Transverse colon (tissue), 4 donors: ENCODE measurements at regions not wholly inside any gene's neighbourhood (a gene's known extent, or its start where the extent isn't known, plus 50 kb on each side); places are given as distances from the start of the nearest gene placed in this dataset.

Experiments used
- DNase-seq: peaks from one replicate; pipeline ENCODE4 v3.0.0-alpha.2; 2019
- H3K27ac ChIP-seq, 4 donors: fragments of 200-600 bp; sonication (generic); 2 replicates each; pipeline ENCODE4 v1.5.1; 2016 to 2018; ENCODE audit warnings: inconsistent platforms in 4 of 4
- H3K27me3 ChIP-seq: fragments of 200-600 bp; sonication (generic); 2 replicates; pipeline ENCODE4 v1.5.1; 2017; ENCODE audit warnings: inconsistent platforms
- H3K36me3 ChIP-seq, 4 donors: fragments of 200-600 bp; sonication (generic); 2 replicates each; pipeline ENCODE4 v1.5.1; 2017 to 2019; ENCODE audit warnings: inconsistent platforms in 4 of 4
- H3K4me1 ChIP-seq, 4 donors: fragments of 200-600 bp; sonication (generic); 2 replicates each; pipeline ENCODE4 v1.5.1; 2017 to 2020; ENCODE audit warnings: inconsistent platforms in 4 of 4
- H3K4me3 ChIP-seq, 4 donors: fragments of 200-600 bp; sonication (generic); 1 replicate in 1 of 4; 2 replicates in 3 of 4; pipeline versions ENCODE4 v1.5.1 to v1.6.1; 2017 to 2019; ENCODE audit warnings: inconsistent platforms in 4 of 4
- H3K9me3 ChIP-seq, 2 donors: fragments of 200-600 bp; sonication (generic); 2 replicates each; pipeline ENCODE4 v1.5.1; 2017 to 2019; ENCODE audit warnings: inconsistent platforms in 2 of 2
- EP300 ChIP-seq: sonication (generic); formaldehyde crosslinking; IDR thresholded peaks from one replicate; pipeline ENCODE4 v1.6.1; 2017; ENCODE audit warnings: antibody characterized with exemption, low read depth
- POLR2A ChIP-seq: fragments of 450-650 bp; IDR thresholded peaks from one replicate; pipeline ENCODE4 v1.6.1; 2016; ENCODE audit warnings: antibody characterized with exemption, mild to moderate bottlenecking, moderate library complexity
- POLR2AphosphoS5 ChIP-seq, 3 donors: sonication (generic); formaldehyde crosslinking; IDR thresholded peaks; one replicate each; pipeline ENCODE4 v1.6.1; 2016; ENCODE audit warnings: antibody characterized with exemption in 3 of 3
- WGBS, 2 donors: methylation state at CpG; one replicate each; pipeline ENCODE4 v1.1.5; 2018; ENCODE audit warnings: low coverage in 1 of 2; 5-methylcytosine and 5-hydroxymethylcytosine counted together
- in situ Hi-C, 4 donors: fragments of 200-750 bp; cut with MboI; loops; one replicate each; pipeline versions ENCODE4 v1.15.0 to v1.15.1; 2017; ENCODE audit warnings: low sequenced_read_pairs in 3 of 4, low pct_ligation_motif_present in 1 of 4, low pct_unique_long_range_greater_than_20kb in 1 of 4
- intact Hi-C: fragments of 100-400 bp; cut with DNase I; formaldehyde crosslinking; loops from one replicate; pipeline ENCODE4 v1.15.1; 2023; ENCODE audit warnings: low total_unique reads
- TF ChIP-seq, protein P1 (sequence below), 5 experiments: fragments of 200-600 bp in 3 of 5; fragments of 450-650 bp in 2 of 5; sonication (generic) in 3 of 5; IDR thresholded peaks; 1 replicate in 2 of 5; 2 replicates in 3 of 5; pipeline ENCODE4 v1.5.1; 2016 to 2017; ENCODE audit warnings: antibody characterized with exemption in 5 of 5, inconsistent platforms in 3 of 5, mild to moderate bottlenecking in 2 of 5, moderate library complexity in 1 of 5

- H3K36me3 ChIP-seq = no peaks in the 10 kb centered on the region
- H3K27ac ChIP-seq = no peak overlapping the region
- H3K27me3 ChIP-seq = no peaks in the 10 kb centered on the region
- 67 to 90% methylated on average over 3 of the region's 3 CpGs for WGBS, 2 donors
- no peaks in the 10 kb centered on the region for H3K4me1 ChIP-seq
- DNase-seq = no peak
- no peak overlapping the region for H3K4me3 ChIP-seq
- TF ChIP-seq POLR2AphosphoS5 (IDR thresholded peaks at IDR 0.05) (no peak), EP300 (no peak), POLR2A (no peak)
- TF ChIP-seq, protein P1, sequence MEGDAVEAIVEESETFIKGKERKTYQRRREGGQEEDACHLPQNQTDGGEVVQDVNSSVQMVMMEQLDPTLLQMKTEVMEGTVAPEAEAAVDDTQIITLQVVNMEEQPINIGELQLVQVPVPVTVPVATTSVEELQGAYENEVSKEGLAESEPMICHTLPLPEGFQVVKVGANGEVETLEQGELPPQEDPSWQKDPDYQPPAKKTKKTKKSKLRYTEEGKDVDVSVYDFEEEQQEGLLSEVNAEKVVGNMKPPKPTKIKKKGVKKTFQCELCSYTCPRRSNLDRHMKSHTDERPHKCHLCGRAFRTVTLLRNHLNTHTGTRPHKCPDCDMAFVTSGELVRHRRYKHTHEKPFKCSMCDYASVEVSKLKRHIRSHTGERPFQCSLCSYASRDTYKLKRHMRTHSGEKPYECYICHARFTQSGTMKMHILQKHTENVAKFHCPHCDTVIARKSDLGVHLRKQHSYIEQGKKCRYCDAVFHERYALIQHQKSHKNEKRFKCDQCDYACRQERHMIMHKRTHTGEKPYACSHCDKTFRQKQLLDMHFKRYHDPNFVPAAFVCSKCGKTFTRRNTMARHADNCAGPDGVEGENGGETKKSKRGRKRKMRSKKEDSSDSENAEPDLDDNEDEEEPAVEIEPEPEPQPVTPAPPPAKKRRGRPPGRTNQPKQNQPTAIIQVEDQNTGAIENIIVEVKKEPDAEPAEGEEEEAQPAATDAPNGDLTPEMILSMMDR (IDR thresholded peaks at IDR 0.05) = no peak
- in situ Hi-C loops (no loop called here), intact Hi-C loops (no loop called here)
- no peaks in the 10 kb centered on the region for H3K9me3 ChIP-seq
Measured at GRCh38 chr14:98966016-98966415, 306.0 kb downstream of the BCL11B start.

GRCh38 chr14:98966475-98967162 is 305.4 kb downstream of the BCL11B start:
- TF ChIP-seq, protein P1 (IDR thresholded peaks at IDR 0.05) = no peak
- TF ChIP-seq POLR2AphosphoS5 (IDR thresholded peaks at IDR 0.05) = no peak
- no peak for TF ChIP-seq POLR2A
- TF ChIP-seq EP300 = no peak
- in situ Hi-C loops = no loop called here
- H3K4me3 ChIP-seq = no peak overlapping the region
- no peak for DNase-seq
- 81 to 84% methylated on average over 4 to 6 of the region's 6 CpGs for WGBS, 2 donors
- intact Hi-C loops = no loop called here
- no peaks in the 10 kb centered on the region for H3K36me3 ChIP-seq
- no peaks in the 10 kb centered on the region for H3K9me3 ChIP-seq
- H3K4me1 ChIP-seq = no peaks in the 10 kb centered on the region
- no peak overlapping the region for H3K27ac ChIP-seq
- no peaks in the 10 kb centered on the region for H3K27me3 ChIP-seq

- Histone ChIP-seq H3K27ac (no peak overlapping the region), H3K9me3 (no peaks in the 10 kb centered on the region), H3K27me3 (no peaks in the 10 kb centered on the region), H3K4me3 (no peak overlapping the region), H3K4me1 (no peaks in the 10 kb centered on the region), H3K36me3 (no peaks in the 10 kb centered on the region)
- TF ChIP-seq POLR2A (no peak), EP300 (no peak), POLR2AphosphoS5 (IDR thresholded peaks at IDR 0.05) (no peak)
- TF ChIP-seq, protein P1 (IDR thresholded peaks at IDR 0.05) = no peak
- 86 to 88% methylated on average over 1 of the region's 1 CpG for WGBS, 2 donors
- intact Hi-C loops = no loop called here
- no peak for DNase-seq
- in situ Hi-C loops = no loop called here
Measured at GRCh38 chr14:98974113-98974512, 297.9 kb downstream of the BCL11B start.

- DNase-seq = no peak
- Histone ChIP-seq H3K4me1 (no peaks in the 10 kb centered on the region), H3K27ac (no peak overlapping the region), H3K4me3 (no peak overlapping the region), H3K36me3 (no peaks in the 10 kb centered on the region), H3K9me3 (no peaks in the 10 kb centered on the region), H3K27me3 (no peaks in the 10 kb centered on the region)
- WGBS, 2 donors = 51 to 59% methylated on average over 3 of the region's 3 CpGs
- intact Hi-C loops (no loop called here), in situ Hi-C loops (no loop called here)
- TF ChIP-seq EP300 = no peak
- TF ChIP-seq POLR2AphosphoS5 (IDR thresholded peaks at IDR 0.05) = no peak
- TF ChIP-seq POLR2A = no peak
Measured at GRCh38 chr14:98976271-98976670, 295.7 kb downstream of the BCL11B start.

GRCh38 chr14:98977451-98977850 is 294.5 kb downstream of the BCL11B start:
- no peaks in the 10 kb centered on the region for H3K4me1 ChIP-seq
- no peak for DNase-seq
- H3K27ac ChIP-seq = no peak overlapping the region
- no peaks in the 10 kb centered on the region for H3K36me3 ChIP-seq
- H3K27me3 ChIP-seq = no peaks in the 10 kb centered on the region
- no peaks in the 10 kb centered on the region for H3K9me3 ChIP-seq
- no peak overlapping the region for H3K4me3 ChIP-seq
- intact Hi-C loops (no loop called here), in situ Hi-C loops (no loop called here)
- TF ChIP-seq, protein P1 (IDR thresholded peaks at IDR 0.05) = no peak
- TF ChIP-seq POLR2A = no peak
- TF ChIP-seq EP300 = no peak
- no peak for TF ChIP-seq POLR2AphosphoS5 (IDR thresholded peaks at IDR 0.05)
